ENCODE measurements at regions not wholly inside any gene's neighbourhood (a gene's known extent, or its start where the extent isn't known, plus 50 kb on each side); places are given as distances from the start of the nearest gene placed in this dataset.

DNA sequence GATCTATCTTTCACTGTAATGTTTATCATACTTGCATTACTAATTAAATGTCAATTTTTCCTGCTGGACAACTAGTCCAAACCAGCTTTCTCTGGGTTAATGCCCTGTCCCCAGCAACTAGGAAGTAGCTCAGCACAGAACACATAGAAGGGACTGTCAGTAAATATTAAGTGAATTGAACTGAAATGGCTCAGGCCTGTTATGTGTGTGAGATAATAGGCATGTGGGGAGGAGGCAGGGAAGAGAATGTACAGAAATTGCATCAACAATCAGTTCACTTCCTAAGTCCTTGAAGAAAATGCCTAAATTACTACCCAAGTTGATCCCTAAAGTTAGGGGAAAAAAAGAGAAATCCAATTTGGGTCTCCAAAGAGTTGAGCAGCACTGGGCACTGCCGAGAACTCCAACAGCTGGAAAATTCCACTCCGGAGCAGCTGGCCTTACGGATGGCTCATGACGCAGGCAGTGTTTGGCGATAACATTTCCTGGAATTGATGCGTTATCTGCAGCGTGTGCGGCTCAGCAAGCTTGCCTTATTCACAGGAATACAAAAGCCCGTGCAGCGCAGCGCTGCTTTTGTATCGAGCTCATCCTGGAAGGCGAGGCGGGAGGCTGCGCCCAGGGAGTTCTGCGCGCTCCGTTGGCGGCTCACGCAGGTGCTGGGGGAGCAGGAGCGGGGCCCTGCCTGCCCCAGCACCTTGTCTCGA is 297.3 kb upstream of the LCORL start:
- no peak overlapping the region for H3K4me3 ChIP-seq (ENCODE audit: low read depth, low read length)
- no peak for DNase-seq (ENCODE audit: low read depth)
- no peak for TF ChIP-seq CTCF (conservative IDR thresholded peaks at IDR 0.05; ENCODE audit: low read depth, low read length)

DNA sequence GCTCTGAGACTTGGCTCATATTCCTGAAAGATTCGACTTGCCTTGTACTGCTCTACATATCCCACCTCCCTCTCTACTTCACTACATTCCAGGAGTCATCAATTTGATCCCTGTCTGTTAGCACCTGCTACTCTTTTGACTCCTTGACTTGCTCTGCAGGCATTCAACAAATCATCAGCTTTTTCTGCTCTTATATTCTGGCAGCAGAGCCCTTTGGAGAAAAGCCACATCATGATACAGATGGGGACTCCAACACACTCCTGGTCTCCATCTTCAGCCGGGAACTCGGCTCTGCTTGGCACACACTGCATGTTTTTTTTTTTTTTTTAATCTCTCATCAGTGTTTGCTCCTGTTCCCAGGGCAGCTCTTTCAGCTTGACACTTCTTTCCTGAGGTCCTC is 293.2 kb upstream of the LCORL start:
- TF ChIP-seq CTCF (conservative IDR thresholded peaks at IDR 0.05; ENCODE audit: low read depth, low read length) = no peak
- DNase-seq (ENCODE audit: low read depth) = no peak
- no peak overlapping the region for H3K4me3 ChIP-seq (ENCODE audit: low read depth, low read length)

DNA sequence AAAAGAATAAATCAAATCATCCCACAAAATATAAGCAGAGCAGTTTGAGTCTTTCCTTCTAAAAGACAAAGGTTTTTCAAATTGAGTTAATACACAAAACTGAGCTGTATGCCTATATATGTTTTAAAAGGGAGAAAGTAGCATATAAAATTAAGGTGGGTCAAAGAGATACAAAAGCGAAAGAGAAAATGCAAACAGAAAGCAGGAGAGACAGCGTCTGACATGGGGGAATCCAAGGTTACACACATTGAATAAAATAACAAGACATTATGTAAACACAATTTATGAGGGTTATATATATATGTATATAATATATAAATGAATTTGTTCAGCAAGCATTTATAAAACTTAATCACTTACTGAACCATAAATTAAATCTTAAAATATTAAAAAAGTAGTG is 276.1 kb upstream of the LCORL start:
- no peak for DNase-seq (ENCODE audit: low read depth)
- no peak for TF ChIP-seq CTCF (conservative IDR thresholded peaks at IDR 0.05; ENCODE audit: low read depth, low read length)

GRCh38 chr4:18296411-18296810 is 274.9 kb upstream of the LCORL start:
- DNase-seq (ENCODE audit: low read depth) = no peak
- no peak for TF ChIP-seq CTCF (conservative IDR thresholded peaks at IDR 0.05; ENCODE audit: low read depth, low read length)
- no peak overlapping the region for H3K4me3 ChIP-seq (ENCODE audit: low read depth, low read length)

More for the DNA sequence above, 276.1 kb upstream of the LCORL start:
- no peak overlapping the region for H3K4me3 ChIP-seq (ENCODE audit: low read depth, low read length)

DNA sequence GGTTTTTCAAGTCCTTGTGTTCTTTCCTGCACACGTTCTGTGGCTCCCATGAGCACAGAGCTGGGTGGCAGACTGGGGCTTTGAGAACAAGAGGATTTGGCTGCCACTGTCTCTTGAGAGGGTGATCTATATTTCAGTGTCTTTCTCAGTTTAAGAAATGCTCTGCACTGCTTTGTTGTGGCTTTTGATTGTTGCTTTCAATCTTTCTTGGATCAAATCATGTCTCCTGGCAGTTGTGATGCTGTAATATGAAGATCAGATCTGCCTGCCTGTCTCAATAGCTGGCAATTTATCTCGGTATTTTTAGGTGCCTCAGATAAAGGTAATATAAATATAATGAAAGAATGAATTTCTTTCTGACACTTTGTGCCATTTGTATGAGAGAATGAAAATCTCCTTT is 273.3 kb upstream of the LCORL start:
- no peak for DNase-seq (ENCODE audit: low read depth)
- H3K4me3 ChIP-seq (ENCODE audit: low read depth, low read length) = no peak overlapping the region
- no peak for TF ChIP-seq CTCF (conservative IDR thresholded peaks at IDR 0.05; ENCODE audit: low read depth, low read length)

GRCh38 chr4:18294021-18294420 is 272.5 kb upstream of the LCORL start:
- no peak for DNase-seq (ENCODE audit: low read depth)
- no peak for TF ChIP-seq CTCF (conservative IDR thresholded peaks at IDR 0.05; ENCODE audit: low read depth, low read length)

DNA sequence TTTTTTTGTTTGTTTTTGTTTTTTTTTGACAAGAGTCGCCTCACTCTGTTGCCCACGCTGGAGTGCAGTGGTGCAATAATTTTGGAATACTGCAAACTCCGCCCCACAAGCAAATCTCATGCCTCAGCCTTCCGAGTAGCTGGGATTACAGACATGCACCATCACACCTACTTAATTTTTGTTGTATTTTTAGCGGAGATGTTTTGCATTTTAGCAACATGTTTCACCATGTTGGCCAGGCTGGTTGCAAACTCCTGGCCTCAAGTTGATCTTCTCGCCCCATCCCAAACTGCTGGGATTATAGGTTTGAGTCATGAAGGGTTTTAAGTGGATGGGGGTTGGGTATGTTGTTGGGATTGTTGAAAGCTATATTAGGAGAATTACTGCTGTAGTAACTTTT is 270.9 kb upstream of the LCORL start:
- TF ChIP-seq CTCF (conservative IDR thresholded peaks at IDR 0.05; ENCODE audit: low read depth, low read length) = no peak
- no peak overlapping the region for H3K4me3 ChIP-seq (ENCODE audit: low read depth, low read length)
- DNase-seq (ENCODE audit: low read depth) = no peak

More at GRCh38 chr4:18294021-18294420, 272.5 kb upstream of the LCORL start:
- H3K4me3 ChIP-seq (ENCODE audit: low read depth, low read length) = no peak overlapping the region
